H4 (cell line): ENCODE measurements at regions not wholly inside any gene's neighbourhood (a gene's known extent, or its start where the extent isn't known, plus 50 kb on each side); places are given as distances from the start of the nearest gene placed in this dataset.
"Not testable (repeated sequence)": the region's sequence is repeated elsewhere in the genome, so short reads cannot be mapped to it uniquely, and the experiment has no call there.

Experiments used
- DNase-seq: peaks from one replicate; pipeline ENCODE4 v3.0.0-alpha.2; 2015; ENCODE audit warnings: low spot score

GRCh38 chr11:96697466-96697865 lies 307.7 kb downstream of the JRKL start:
- no peak for DNase-seq

- DNase-seq = no peak
Measured at GRCh38 chr11:96704847-96705246, 315.0 kb downstream of the JRKL start.

- no peak for DNase-seq
Measured at GRCh38 chr11:96706761-96707160, 316.9 kb downstream of the JRKL start.

- no peak for DNase-seq
Measured at GRCh38 chr11:96707273-96707672, 317.5 kb downstream of the JRKL start.

GRCh38 chr11:96708219-96708878 lies 318.5 kb downstream of the JRKL start:
- no peak for DNase-seq

- no peak for DNase-seq
Measured at GRCh38 chr11:96713301-96713700, 323.5 kb downstream of the JRKL start.

GRCh38 chr11:96714689-96715088 lies 324.9 kb downstream of the JRKL start:
- no peak for DNase-seq

GRCh38 chr11:96715208-96715607 lies 325.4 kb downstream of the JRKL start:
- no peak for DNase-seq

GRCh38 chr11:96736601-96737000 lies 346.8 kb downstream of the JRKL start:
- DNase-seq = no peak

GRCh38 chr11:96738311-96738710 lies 348.5 kb downstream of the JRKL start:
- DNase-seq = no peak

- DNase-seq = no peak
Measured at GRCh38 chr11:96741068-96741467, 351.3 kb downstream of the JRKL start.

GRCh38 chr11:96744697-96745096 lies 354.9 kb downstream of the JRKL start:
- no peak for DNase-seq

GRCh38 chr11:96748639-96749370 lies 359.0 kb downstream of the JRKL start:
- DNase-seq = peak; percentile 31

GRCh38 chr11:96751807-96752206 lies 362.0 kb downstream of the JRKL start:
- not testable (repeated sequence) for DNase-seq

GRCh38 chr11:96752221-96752620 lies 362.4 kb downstream of the JRKL start:
- DNase-seq = no peak

GRCh38 chr11:96753997-96754396 lies 364.2 kb downstream of the JRKL start:
- DNase-seq = no peak

GRCh38 chr11:96755209-96755608 lies 365.4 kb downstream of the JRKL start:
- no peak for DNase-seq

- no peak for DNase-seq
Measured at GRCh38 chr11:96755752-96756151, 365.9 kb downstream of the JRKL start.

- DNase-seq = no peak
Measured at GRCh38 chr11:96758957-96759356, 369.1 kb downstream of the JRKL start.

- DNase-seq = no peak
Measured at GRCh38 chr11:96760306-96760705, 370.5 kb downstream of the JRKL start.

GRCh38 chr11:96760815-96761214 lies 371.0 kb downstream of the JRKL start:
- no peak for DNase-seq

GRCh38 chr11:96761451-96761850 lies 371.6 kb downstream of the JRKL start:
- DNase-seq = no peak

- no peak for DNase-seq
Measured at GRCh38 chr11:96763244-96763643, 373.4 kb downstream of the JRKL start.

GRCh38 chr11:96778272-96778671 lies 388.5 kb downstream of the JRKL start:
- DNase-seq = no peak
